RWPE2 (cell line): ENCODE measurements at regions not wholly inside any gene's neighbourhood (a gene's known extent, or its start where the extent isn't known, plus 50 kb on each side); places are given as distances from the start of the nearest gene placed in this dataset.

Experiments used
- ATAC-seq: fragments of 200-7000 bp; cut with Tn5 transposase; 3 replicates; pipeline ENCODE4 v1.9.1; 2021; ENCODE audit warnings: low read depth
- DNase-seq: peaks from one replicate; pipeline ENCODE4 v3.0.0-alpha.2; 2020; ENCODE audit warnings: low spot score
- H3K27ac ChIP-seq: fragments of 450-650 bp; 2 replicates; pipeline ENCODE4 v1.5.1; 2017; ENCODE audit warnings: mild to moderate bottlenecking; ENCODE audit not compliant: poor library complexity, severe bottlenecking
- H3K27me3 ChIP-seq: fragments of 250-450 bp; sonication (Bioruptor Pico); 2 replicates; pipeline ENCODE4 v1.5.1; 2021; ENCODE audit warnings: mild to moderate bottlenecking, moderate library complexity; ENCODE audit not compliant: insufficient read depth, poor library complexity, severe bottlenecking
- H3K36me3 ChIP-seq: fragments of 250-450 bp; sonication (Bioruptor Pico); 2 replicates; pipeline ENCODE4 v1.5.1; 2020; ENCODE audit warnings: low read depth, mild to moderate bottlenecking, moderate library complexity
- H3K4me1 ChIP-seq: fragments of 250-450 bp; sonication (Bioruptor Pico); 2 replicates; pipeline ENCODE4 v1.5.1; 2021; ENCODE audit warnings: mild to moderate bottlenecking, moderate library complexity; ENCODE audit not compliant: insufficient read depth, poor library complexity, severe bottlenecking
- H3K4me3 ChIP-seq: fragments of 250-450 bp; sonication (Bioruptor Pico); 2 replicates; pipeline ENCODE4 v1.5.1; 2021; ENCODE audit warnings: mild to moderate bottlenecking, moderate library complexity; ENCODE audit not compliant: severe bottlenecking
- H3K9me3 ChIP-seq: fragments of 250-450 bp; sonication (Bioruptor Pico); 2 replicates; pipeline ENCODE4 v1.5.1; 2021; ENCODE audit warnings: mild to moderate bottlenecking, moderate library complexity; ENCODE audit not compliant: severe bottlenecking
- TF ChIP-seq, protein P1 (sequence below): fragments of 450-650 bp; IDR thresholded peaks from one replicate; pipeline ENCODE4 v1.5.1; 2017; ENCODE audit warnings: mild to moderate bottlenecking, moderate library complexity; ENCODE audit not compliant: poor library complexity, severe bottlenecking

DNA sequence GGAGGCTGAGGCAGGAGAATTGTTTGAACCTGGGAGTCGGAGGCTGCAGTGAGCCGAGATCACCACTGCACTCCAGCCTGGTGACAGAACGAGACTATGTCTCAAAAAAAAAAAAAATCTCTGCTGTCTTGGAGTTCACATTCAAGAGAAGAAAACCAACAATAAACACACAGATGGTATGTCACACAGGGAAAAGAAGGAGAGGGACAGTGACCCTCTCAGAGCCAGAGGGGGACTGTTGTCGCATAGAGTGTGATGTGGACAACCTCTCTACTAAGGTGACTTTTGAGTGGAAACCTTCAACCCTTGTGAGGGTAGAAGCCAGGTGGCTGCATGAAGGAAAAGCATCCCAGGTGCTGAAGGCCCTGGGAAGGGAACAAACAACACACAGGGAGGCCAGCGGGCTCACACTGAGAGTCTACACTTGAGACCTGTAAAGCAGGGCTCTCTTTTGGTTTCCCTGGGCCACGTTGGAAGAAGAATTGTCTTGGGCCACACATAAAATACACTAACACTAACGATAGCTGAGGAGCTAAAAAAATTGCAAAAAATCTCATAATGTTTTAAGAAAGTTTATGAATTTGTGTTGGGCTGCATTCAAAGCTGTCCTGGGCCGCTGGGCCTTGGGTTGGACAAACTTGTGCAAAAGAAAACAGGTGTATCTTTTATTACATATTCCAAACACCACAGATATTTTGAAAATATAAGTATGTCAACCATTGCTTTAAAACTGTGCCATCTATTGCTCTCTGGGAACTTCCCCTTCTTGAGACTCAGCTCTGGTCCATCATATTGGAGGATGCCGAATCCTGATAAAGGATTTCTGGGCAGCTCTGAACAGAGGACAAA is 136.0 kb downstream of the DDX1 start:
- Histone ChIP-seq H3K27me3 (peaks cover 19% of the 10 kb centered on the region), H3K9me3 (no peaks in the 10 kb centered on the region), H3K4me1 (peaks cover 9% of the 10 kb centered on the region), H3K4me3 (no peak overlapping the region), H3K27ac (no peak overlapping the region), H3K36me3 (no peaks in the 10 kb centered on the region)
- DNase-seq (no peak), ATAC-seq (no peak)
- TF ChIP-seq, protein P1, sequence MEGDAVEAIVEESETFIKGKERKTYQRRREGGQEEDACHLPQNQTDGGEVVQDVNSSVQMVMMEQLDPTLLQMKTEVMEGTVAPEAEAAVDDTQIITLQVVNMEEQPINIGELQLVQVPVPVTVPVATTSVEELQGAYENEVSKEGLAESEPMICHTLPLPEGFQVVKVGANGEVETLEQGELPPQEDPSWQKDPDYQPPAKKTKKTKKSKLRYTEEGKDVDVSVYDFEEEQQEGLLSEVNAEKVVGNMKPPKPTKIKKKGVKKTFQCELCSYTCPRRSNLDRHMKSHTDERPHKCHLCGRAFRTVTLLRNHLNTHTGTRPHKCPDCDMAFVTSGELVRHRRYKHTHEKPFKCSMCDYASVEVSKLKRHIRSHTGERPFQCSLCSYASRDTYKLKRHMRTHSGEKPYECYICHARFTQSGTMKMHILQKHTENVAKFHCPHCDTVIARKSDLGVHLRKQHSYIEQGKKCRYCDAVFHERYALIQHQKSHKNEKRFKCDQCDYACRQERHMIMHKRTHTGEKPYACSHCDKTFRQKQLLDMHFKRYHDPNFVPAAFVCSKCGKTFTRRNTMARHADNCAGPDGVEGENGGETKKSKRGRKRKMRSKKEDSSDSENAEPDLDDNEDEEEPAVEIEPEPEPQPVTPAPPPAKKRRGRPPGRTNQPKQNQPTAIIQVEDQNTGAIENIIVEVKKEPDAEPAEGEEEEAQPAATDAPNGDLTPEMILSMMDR: no peak

DNA sequence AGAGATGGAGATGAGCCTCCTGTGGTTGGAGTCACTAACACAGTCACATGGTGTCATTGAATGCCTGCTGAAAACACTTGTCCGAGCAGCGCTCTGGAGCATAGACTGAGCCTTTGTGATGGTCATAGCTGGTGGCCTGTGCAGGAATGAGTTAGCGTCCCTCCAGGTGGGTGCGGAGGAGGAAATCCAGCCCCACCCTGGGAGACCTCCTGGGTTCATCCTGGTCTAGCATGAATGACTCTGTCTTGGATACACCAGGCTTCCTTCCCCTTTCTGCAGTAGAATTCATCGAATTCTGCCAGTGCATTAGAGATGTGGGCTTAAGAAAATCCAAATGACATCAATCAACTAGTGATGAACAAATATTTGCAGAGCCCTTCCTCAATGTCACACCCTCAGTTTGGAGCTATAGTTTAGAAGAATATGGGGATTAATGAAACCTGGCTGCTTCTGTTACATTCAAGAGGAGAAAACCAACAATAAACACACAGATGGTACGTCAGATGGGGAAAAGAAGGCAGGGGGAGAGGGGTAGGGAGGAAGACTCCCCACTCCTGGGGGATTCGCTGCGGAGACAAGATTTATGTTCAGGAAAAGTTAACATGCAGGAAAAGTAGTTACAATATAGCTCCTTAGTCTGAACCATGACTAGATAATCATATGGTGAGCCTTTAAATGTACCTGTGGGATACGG is 136.7 kb downstream of the DDX1 start:
- peaks cover 9% of the 10 kb centered on the region for H3K4me1 ChIP-seq
- DNase-seq (no peak), ATAC-seq (no peak)
- peaks cover 27% of the 10 kb centered on the region for H3K27me3 ChIP-seq
- TF ChIP-seq, protein P1: no peak
- no peaks in the 10 kb centered on the region for H3K36me3 ChIP-seq
- no peak overlapping the region for H3K4me3 ChIP-seq
- no peaks in the 10 kb centered on the region for H3K9me3 ChIP-seq
- H3K27ac ChIP-seq: no peak overlapping the region

DNA sequence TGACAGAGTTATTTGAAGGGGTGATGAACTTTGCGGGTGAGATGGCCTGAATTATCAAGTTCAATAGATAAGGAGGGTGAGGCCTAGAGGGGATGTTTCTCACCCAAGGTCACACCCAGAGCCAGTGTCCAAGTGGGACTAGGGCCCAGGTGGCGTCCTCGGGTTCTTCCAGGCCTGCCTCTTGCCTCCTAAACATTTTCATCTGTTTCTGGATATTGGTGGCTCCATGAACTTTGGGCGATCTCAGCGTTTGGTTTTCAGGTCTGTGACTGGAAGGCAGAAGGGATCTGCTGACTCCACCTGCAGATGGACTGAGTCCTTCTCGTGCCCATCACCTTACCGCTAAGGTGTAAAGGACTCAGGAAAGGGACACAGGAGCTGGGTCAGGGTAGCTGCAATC is 137.3 kb downstream of the DDX1 start:
- H3K27me3 ChIP-seq: peaks cover 32% of the 10 kb centered on the region
- no peak overlapping the region for H3K4me3 ChIP-seq
- H3K27ac ChIP-seq: no peak overlapping the region
- TF ChIP-seq, protein P1: no peak
- H3K4me1 ChIP-seq: peaks cover 9% of the 10 kb centered on the region
- no peaks in the 10 kb centered on the region for H3K36me3 ChIP-seq
- ATAC-seq (no peak), DNase-seq (no peak)
- H3K9me3 ChIP-seq: no peaks in the 10 kb centered on the region

DNA sequence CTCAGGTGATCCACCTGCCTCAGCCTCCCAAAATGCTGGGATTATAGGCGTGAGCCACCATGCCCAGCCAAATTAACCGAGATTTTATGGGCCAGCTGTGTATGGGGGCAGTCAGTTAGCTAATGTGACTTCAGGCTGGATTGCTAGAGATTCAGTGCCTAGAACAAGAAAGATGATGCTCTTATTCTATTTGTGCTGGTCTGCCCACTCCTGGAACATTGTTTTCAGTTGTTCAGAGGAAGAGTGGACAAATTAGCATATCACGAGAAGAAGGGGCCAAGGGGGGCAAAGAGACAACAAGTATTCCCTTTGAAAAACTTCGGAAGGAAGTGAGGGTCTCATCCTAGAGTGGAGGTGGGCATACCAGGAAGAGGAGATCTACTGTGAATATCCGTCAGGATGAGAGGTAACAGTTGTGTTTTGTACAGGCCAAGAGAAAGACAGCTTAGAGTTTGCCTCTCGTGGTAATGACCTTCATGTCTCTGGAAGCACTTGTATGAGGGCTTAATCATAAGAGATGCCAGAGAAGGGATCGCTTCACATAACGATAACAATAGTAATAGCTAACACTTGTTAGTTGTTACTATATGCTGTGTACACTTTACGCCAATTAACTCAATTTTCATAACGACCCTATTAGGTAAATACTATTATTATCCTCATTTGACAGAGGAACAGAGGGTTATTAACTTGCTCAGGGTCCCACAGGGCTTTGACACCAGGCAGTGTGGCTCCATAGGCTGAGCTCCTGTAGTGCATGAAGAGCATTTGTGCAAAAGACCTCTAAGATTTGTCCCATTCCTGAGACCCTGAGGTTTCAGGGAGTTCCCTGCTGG is 138.3 kb downstream of the DDX1 start:
- Histone ChIP-seq H3K4me3 (no peak overlapping the region), H3K27ac (no peak overlapping the region), H3K27me3 (peaks cover 41% of the 10 kb centered on the region), H3K4me1 (peaks cover 9% of the 10 kb centered on the region), H3K9me3 (no peaks in the 10 kb centered on the region), H3K36me3 (no peaks in the 10 kb centered on the region)
- TF ChIP-seq, protein P1: no peak
- DNase-seq: no peak
- ATAC-seq: no peak; the same call in 2 of the 3 replicates
